Endothelial cell of umbilical vein (primary cell): ENCODE measurements at regions not wholly inside any gene's neighbourhood (a gene's known extent, or its start where the extent isn't known, plus 50 kb on each side); places are given as distances from the start of the nearest gene placed in this dataset.

Experiments used
- BruUV-seq: library from RNA; stranded (reverse); fragments of 400-500 nt; replicated peaks from 2 replicates; lab custom pipeline; 2021; lab: Mats Ljungman, UMichigan
- CTCF ChIA-PET: fragments of 300-600, 350-600 bp; sonication (Branson Sonifier 250); formaldehyde crosslinking; loops from one replicate; lab custom pipeline; 2021; ENCODE audit warnings: antibody characterized with exemption, inconsistent platforms; lab: Charles Lee
- POLR2A ChIA-PET: fragments of 300-600, 350-600 bp; sonication (Branson Sonifier 250); formaldehyde crosslinking; loops from one replicate; lab custom pipeline; 2021; ENCODE audit warnings: antibody characterized with exemption, inconsistent platforms; lab: Charles Lee
- DNase-seq: peaks from one replicate; pipeline ENCODE4 v3.0.0-alpha.2; 2011; ENCODE audit warnings: low read depth, low spot score
- FAIRE-seq: peaks from 2 replicates; lab custom pipeline; 2011; peaks lifted over from hg19 to GRCh38; lab: Jason Lieb, UNC
- H2AFZ ChIP-seq: 2 replicates; pipeline ENCODE4 v1.6.0; 2012; ENCODE audit warnings: low read depth, low read length, control low read depth, inconsistent platforms
- H3K27ac ChIP-seq: 2 replicates; pipeline ENCODE4 v1.5.1; 2011; ENCODE audit warnings: low read depth, mild to moderate bottlenecking, control low read depth, low read length, moderate library complexity; ENCODE audit not compliant: insufficient read depth
- H3K27me3 ChIP-seq, 2 experiments: 2 replicates each; pipeline versions ENCODE4 v1.6.0 to v1.6.1; 2011; ENCODE audit warnings: low read length in 2 of 2, mixed read lengths in 1 of 2; ENCODE audit not compliant: control insufficient read depth in 2 of 2, insufficient read depth in 2 of 2
- H3K36me3 ChIP-seq, 2 experiments: 2 replicates in 1 of 2; 3 replicates in 1 of 2; pipeline ENCODE4 v1.5.1; 2011; ENCODE audit warnings: low read length in 2 of 2, mild to moderate bottlenecking in 1 of 2, moderate library complexity in 1 of 2; ENCODE audit not compliant: control insufficient read depth in 2 of 2, insufficient read depth in 2 of 2; ENCODE audit errors: extremely low read depth in 1 of 2
- H3K4me1 ChIP-seq: 3 replicates; pipeline ENCODE4 v1.5.1; 2011; ENCODE audit warnings: mild to moderate bottlenecking, low read length; ENCODE audit not compliant: control insufficient read depth, insufficient read depth; ENCODE audit errors: extremely low read depth
- H3K4me2 ChIP-seq: 2 replicates; pipeline ENCODE4 v1.6.1; 2011; ENCODE audit warnings: low read length, control low read depth, mixed read lengths; ENCODE audit not compliant: insufficient read depth
- H3K4me3 ChIP-seq, 3 experiments: fragments of 200-600 bp in 1 of 3; sonication (generic), shearing (Covaris generic) in 1 of 3; replicated peaks in 1 of 3; 2 replicates each; pipeline ENCODE4 v1.5.1; 2011 to 2016; ENCODE audit warnings: control low read depth in 3 of 3, low read length in 3 of 3, mild to moderate bottlenecking in 2 of 3, inconsistent platforms in 1 of 3, low read depth in 1 of 3, moderate library complexity in 1 of 3; ENCODE audit not compliant: insufficient read depth in 1 of 3
- H3K79me2 ChIP-seq: 2 replicates; pipeline ENCODE4 v1.6.0; 2012; ENCODE audit warnings: low read length, inconsistent platforms; ENCODE audit not compliant: control insufficient read depth, insufficient read depth
- H3K9ac ChIP-seq: replicated peaks from 2 replicates; pipeline ENCODE3; 2011; ENCODE audit warnings: low read length, control low read depth; ENCODE audit not compliant: insufficient read depth; ENCODE audit errors: extremely low read depth
- H3K9me1 ChIP-seq: replicated peaks from 3 replicates; pipeline ENCODE4 v1.6.0; 2011; ENCODE audit warnings: mild to moderate bottlenecking, low read length; ENCODE audit not compliant: control insufficient read depth, insufficient read depth; ENCODE audit errors: extremely low read depth
- H3K9me3 ChIP-seq: replicated peaks from 2 replicates; pipeline ENCODE4 v1.5.1; 2012; ENCODE audit warnings: low read length, inconsistent platforms; ENCODE audit not compliant: control insufficient read depth, insufficient read depth
- H4K20me1 ChIP-seq: replicated peaks from 2 replicates; pipeline ENCODE3; 2011; ENCODE audit warnings: mild to moderate bottlenecking, low read length; ENCODE audit not compliant: control insufficient read depth, insufficient read depth; ENCODE audit errors: extremely low read depth
- CTCF ChIP-seq, 2 donors: IDR thresholded peaks; 1 replicate in 1 of 2; 2 replicates in 1 of 2; pipeline ENCODE4 v1.5.1; 2011; ENCODE audit warnings: low read length in 2 of 2, mild to moderate bottlenecking in 2 of 2, moderate library complexity in 2 of 2, control low read depth in 1 of 2, inconsistent platforms in 1 of 2, low read depth in 1 of 2; ENCODE audit not compliant: insufficient read depth in 1 of 2; ENCODE audit errors: extremely low read depth in 1 of 2
- EZH2 ChIP-seq: IDR thresholded peaks from 2 replicates; pipeline ENCODE4 v1.6.1; 2012; ENCODE audit warnings: borderline replicate concordance, low read depth, mild to moderate bottlenecking, moderate library complexity, low read length, inconsistent platforms; ENCODE audit not compliant: severe bottlenecking
- FOS ChIP-seq: IDR thresholded peaks from 2 replicates; pipeline ENCODE4 v1.6.1; 2011; ENCODE audit warnings: mild to moderate bottlenecking, low read length, moderate library complexity, borderline replicate concordance; ENCODE audit not compliant: insufficient read depth
- GATA2 ChIP-seq: IDR thresholded peaks from 2 replicates; pipeline ENCODE4 v1.7.0; 2011; ENCODE audit warnings: low read depth, mild to moderate bottlenecking, moderate library complexity, mixed read lengths, low read length; ENCODE audit not compliant: insufficient read length, insufficient read depth
- JUN ChIP-seq: IDR thresholded peaks from 2 replicates; pipeline ENCODE4 v1.6.1; 2011; ENCODE audit warnings: borderline replicate concordance, low read depth; ENCODE audit not compliant: insufficient read length, insufficient read depth
- MAX ChIP-seq: IDR thresholded peaks from 2 replicates; pipeline ENCODE4 v1.6.1; 2011; ENCODE audit not compliant: insufficient read depth, insufficient read length
- MYC ChIP-seq: IDR thresholded peaks from one replicate; pipeline ENCODE4 v1.6.1; 2011; ENCODE audit warnings: mild to moderate bottlenecking, low read depth, low read length
- POLR2A ChIP-seq: IDR thresholded peaks from 2 replicates; pipeline ENCODE4 v1.6.1; 2012; ENCODE audit warnings: low read depth, mild to moderate bottlenecking, control low read depth, low read length
- POLR2AphosphoS5 ChIP-seq: IDR thresholded peaks from 2 replicates; pipeline ENCODE4 v1.6.1; 2012; ENCODE audit warnings: low read depth, mild to moderate bottlenecking, control low read depth, low read length, moderate library complexity; ENCODE audit not compliant: insufficient read depth
- dilution Hi-C: fragments of 300-500 bp; cut with MboI; formaldehyde crosslinking; loops from one replicate; pipeline ENCODE4 v1.15.0; 2019; ENCODE audit warnings: low sequenced_read_pairs; ENCODE audit not compliant: extremely low pct_ligation_motif_present
- intact Hi-C: fragments of 100-400 bp; cut with micrococcal nuclease; formaldehyde crosslinking; loops from one replicate; pipeline ENCODE4 v1.10.0; 2022

DNA sequence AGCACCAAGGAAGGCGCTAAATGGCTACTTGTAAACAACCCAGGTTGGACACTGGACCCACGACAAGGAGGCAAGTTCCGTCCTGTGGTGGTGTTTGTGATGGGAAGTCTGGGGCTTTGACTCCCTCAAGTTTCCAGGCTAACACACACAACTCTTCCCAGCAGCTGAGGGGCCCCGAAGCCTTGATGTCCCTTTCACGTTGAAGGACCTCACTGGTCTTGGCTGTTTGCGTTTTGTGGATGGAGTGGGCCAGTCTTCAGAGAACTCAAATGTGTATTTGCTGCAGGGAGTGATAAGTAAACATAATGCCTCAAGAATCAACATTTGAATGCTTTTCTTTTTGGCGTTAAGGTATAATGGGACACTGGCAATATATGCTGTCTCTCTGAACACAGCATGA lies 199.2 kb downstream of the TM9SF2 start:
- no peak overlapping the region for H3K4me3 ChIP-seq
- H3K4me1 ChIP-seq, result no peaks in the 10 kb centered on the region
- no peaks in the 10 kb centered on the region for H3K27me3 ChIP-seq
- no peaks in the 10 kb centered on the region for H3K9me3 ChIP-seq
- TF ChIP-seq MAX (no peak), POLR2A (no peak), MYC (no peak), POLR2AphosphoS5 (no peak), GATA2 (no peak), EZH2 (no peak)
- H3K27ac ChIP-seq, result no peak overlapping the region
- H4K20me1 ChIP-seq, result no peaks in the 10 kb centered on the region
- H2AFZ ChIP-seq, result no peak overlapping the region
- dilution Hi-C loops, result no loop called here
- DNase-seq (no peak), FAIRE-seq (no peak)
- no peaks in the 10 kb centered on the region for H3K9me1 ChIP-seq
- ChIA-PET POLR2A (no interaction called here), CTCF (no interaction called here)
- no peak overlapping the region for H3K4me2 ChIP-seq
- intact Hi-C loops, result no loop called here
- H3K9ac ChIP-seq, result no peak overlapping the region
- no TSS peak for BruUV-seq
- no peaks in the 10 kb centered on the region for H3K36me3 ChIP-seq
- no peaks in the 10 kb centered on the region for H3K79me2 ChIP-seq

GRCh38 chr13:99698816-99699099 lies 197.5 kb downstream of the TM9SF2 start:
- H3K27ac ChIP-seq, result no peak overlapping the region
- H3K9me1 ChIP-seq, result no peaks in the 10 kb centered on the region
- H4K20me1 ChIP-seq, result no peaks in the 10 kb centered on the region
- BruUV-seq, result no TSS peak
- no peak for FAIRE-seq
- H3K9me3 ChIP-seq, result no peaks in the 10 kb centered on the region
- H3K4me3 ChIP-seq, result no peak overlapping the region
- H3K9ac ChIP-seq, result no peak overlapping the region
- intact Hi-C loops (no loop called here), dilution Hi-C loops (no loop called here)
- TF ChIP-seq EZH2 (no peak), MAX (no peak), POLR2AphosphoS5 (no peak), POLR2A (no peak), MYC (no peak), FOS (no peak), CTCF (IDR thresholded peaks at IDR 0.05; ENCODE audit: extremely low read depth in 1 of 2, insufficient read depth in 1 of 2, low read depth in 1 of 2, low read length in 2 of 2) (no peak), JUN (no peak), GATA2 (no peak)
- DNase-seq, result no peak
- CTCF ChIA-PET, result no interaction called here
- H3K4me1 ChIP-seq, result no peaks in the 10 kb centered on the region
- POLR2A ChIA-PET, result no interaction called here
- no peaks in the 10 kb centered on the region for H3K36me3 ChIP-seq
- peaks cover 0 to 2% of the 10 kb centered on the region in 2 experiments for H3K27me3 ChIP-seq
- H3K79me2 ChIP-seq, result no peaks in the 10 kb centered on the region
- no peak overlapping the region for H2AFZ ChIP-seq
- H3K4me2 ChIP-seq, result no peak overlapping the region
